ENCODE measurements at regions not wholly inside any gene's neighbourhood (a gene's known extent, or its start where the extent isn't known, plus 50 kb on each side); places are given as distances from the start of the nearest gene placed in this dataset.

- H2AFZ ChIP-seq (ENCODE audit: low read depth, low read length) = no peak overlapping the region
- H3K9me3 ChIP-seq (replicated peaks; ENCODE audit: control insufficient read depth, insufficient read depth, low read length) = no peaks in the 10 kb centered on the region
- H3K79me2 ChIP-seq (ENCODE audit: control insufficient read depth, insufficient read depth, low read length) = no peaks in the 10 kb centered on the region
- intact Hi-C loops (cut with micrococcal nuclease) (no loop called here), dilution Hi-C loops (cut with MboI; ENCODE audit: extremely low pct_ligation_motif_present, low sequenced_read_pairs) (no loop called here)
- ChIA-PET CTCF (no interaction called here), POLR2A (no interaction called here)
- TF ChIP-seq GATA2 (IDR thresholded peaks at IDR 0.05; ENCODE audit: insufficient read depth, insufficient read length, low read depth, low read length) = no peak
- TF ChIP-seq MYC (IDR thresholded peaks at IDR 0.05; ENCODE audit: low read depth, low read length) = no peak
- TF ChIP-seq POLR2AphosphoS5 (IDR thresholded peaks at IDR 0.05; ENCODE audit: insufficient read depth, low read depth, low read length) = no peak
- TF ChIP-seq CTCF (IDR thresholded peaks at IDR 0.05; ENCODE audit: extremely low read depth in 1 of 2, insufficient read depth in 1 of 2, low read depth in 1 of 2, low read length in 2 of 2) = no peak
- no peak for TF ChIP-seq POLR2A (IDR thresholded peaks at IDR 0.05; ENCODE audit: low read depth, low read length)
- TF ChIP-seq EZH2 (IDR thresholded peaks at IDR 0.05; ENCODE audit: borderline replicate concordance, low read depth, low read length, severe bottlenecking) = no peak
- TF ChIP-seq JUN (IDR thresholded peaks at IDR 0.05; ENCODE audit: borderline replicate concordance, insufficient read depth, insufficient read length, low read depth) = no peak
- no peak for TF ChIP-seq FOS (IDR thresholded peaks at IDR 0.05; ENCODE audit: borderline replicate concordance, insufficient read depth, low read length)
- no peak for TF ChIP-seq MAX (IDR thresholded peaks at IDR 0.05; ENCODE audit: insufficient read depth, insufficient read length)
- no peak for FAIRE-seq
- no peak overlapping the region for H3K9ac ChIP-seq (replicated peaks; ENCODE audit: extremely low read depth, insufficient read depth, low read length)
- H3K27ac ChIP-seq (ENCODE audit: insufficient read depth, low read depth, low read length) = no peak overlapping the region
- no peaks in the 10 kb centered on the region for H3K4me1 ChIP-seq (ENCODE audit: control insufficient read depth, extremely low read depth, insufficient read depth, low read length)
- no peak for DNase-seq (ENCODE audit: low read depth, low spot score)
- H4K20me1 ChIP-seq (replicated peaks; ENCODE audit: control insufficient read depth, extremely low read depth, insufficient read depth, low read length) = no peaks in the 10 kb centered on the region
- H3K36me3 ChIP-seq (ENCODE audit: control insufficient read depth in 2 of 2, extremely low read depth in 1 of 2, insufficient read depth in 2 of 2, low read length in 2 of 2) = no peaks in the 10 kb centered on the region
- no peak overlapping the region for H3K4me3 ChIP-seq (replicated peaks in 1 of 3; ENCODE audit: insufficient read depth in 1 of 3, low read depth in 1 of 3, low read length in 3 of 3)
- BruUV-seq (replicated peaks) = no TSS peak
- no peak overlapping the region for H3K4me2 ChIP-seq (ENCODE audit: insufficient read depth, low read length)
- no peaks in the 10 kb centered on the region for H3K9me1 ChIP-seq (replicated peaks; ENCODE audit: control insufficient read depth, extremely low read depth, insufficient read depth, low read length)
- H3K27me3 ChIP-seq (ENCODE audit: control insufficient read depth in 2 of 2, insufficient read depth in 2 of 2, low read length in 2 of 2) = no peaks in the 10 kb centered on the region
These were observed 458.6 kb upstream of the ZNF385D start for GRCh38 chr3:22209578-22209977.

All from endothelial cell of umbilical vein (primary cell).